SK-N-SH treated with all-trans-retinoic acid at 6 μM for 48 hours (cell line): ENCODE measurements at regions not wholly inside any gene's neighbourhood (a gene's known extent, or its start where the extent isn't known, plus 50 kb on each side); places are given as distances from the start of the nearest gene placed in this dataset.

Source experiments
- ATAC-seq: fragments of 200-7000 bp; cut with Tn5 transposase; 3 replicates; pipeline ENCODE4 v1.9.1; 2020; ENCODE audit warnings: mild to moderate bottlenecking, moderate library complexity
- ARNTL ChIP-seq: fragments of 450-650 bp; formaldehyde crosslinking; IDR thresholded peaks from 2 replicates; pipeline ENCODE4 v1.5.0; 2020; ENCODE audit warnings: low read depth, mild to moderate bottlenecking, moderate library complexity, borderline replicate concordance
- BACH2 ChIP-seq: fragments of 250-450 bp; sonication (Bioruptor Pico); IDR thresholded peaks from 2 replicates; pipeline ENCODE4 v1.9.0; 2021; ENCODE audit warnings: mild to moderate bottlenecking, borderline replicate concordance
- CREB5 ChIP-seq: fragments of 250-450 bp; sonication (Bioruptor Pico); IDR thresholded peaks from 2 replicates; pipeline ENCODE4 v1.5.1; 2020; ENCODE audit warnings: low read depth, mild to moderate bottlenecking, moderate library complexity
- CSDC2 ChIP-seq: fragments of 250-450 bp; sonication (Bioruptor Pico); IDR thresholded peaks from 2 replicates; pipeline ENCODE4 v1.5.0; 2020; ENCODE audit warnings: mild to moderate bottlenecking, moderate library complexity
- CSRNP3 ChIP-seq: fragments of 250-450 bp; sonication (Bioruptor Pico); IDR thresholded peaks from 2 replicates; pipeline ENCODE4 v1.5.1; 2021; ENCODE audit warnings: mild to moderate bottlenecking, moderate library complexity
- ESRRG ChIP-seq: fragments of 250-450 bp; sonication (Bioruptor Pico); IDR thresholded peaks from 2 replicates; pipeline ENCODE4 v1.6.1; 2021; ENCODE audit warnings: mild to moderate bottlenecking
- GLIS3 ChIP-seq: fragments of 250-450 bp; sonication (Bioruptor Pico); IDR thresholded peaks from 2 replicates; pipeline ENCODE4 v1.5.0; 2020; ENCODE audit warnings: mild to moderate bottlenecking, moderate library complexity
- OSR1 ChIP-seq: fragments of 250-450 bp; sonication (Bioruptor Pico); IDR thresholded peaks from 2 replicates; pipeline ENCODE4 v1.8.0; 2022; ENCODE audit warnings: moderate library complexity, mild to moderate bottlenecking, inconsistent platforms
- PATZ1 ChIP-seq: fragments of 250-450 bp; sonication (Bioruptor Pico); IDR thresholded peaks from 2 replicates; pipeline ENCODE4 v1.8.0; 2020; ENCODE audit warnings: mild to moderate bottlenecking, moderate library complexity, borderline replicate concordance
- POU6F1 ChIP-seq: fragments of 250-450 bp; sonication (Bioruptor Pico); IDR thresholded peaks from 2 replicates; pipeline ENCODE4 v1.8.0; 2021; ENCODE audit warnings: low read depth, mild to moderate bottlenecking, moderate library complexity, borderline replicate concordance
- PPARA ChIP-seq: fragments of 250-450 bp; sonication (Bioruptor Pico); IDR thresholded peaks from 2 replicates; pipeline ENCODE4 v1.5.0; 2020; ENCODE audit warnings: mild to moderate bottlenecking, borderline replicate concordance
- RARB ChIP-seq: fragments of 250-450 bp; sonication (Bioruptor Pico); IDR thresholded peaks from 2 replicates; pipeline ENCODE4 v1.8.0; 2021; ENCODE audit warnings: mild to moderate bottlenecking, moderate library complexity
- SNAI2 ChIP-seq: fragments of 250-450 bp; sonication (Bioruptor Pico); IDR thresholded peaks from 2 replicates; pipeline ENCODE4 v1.5.0; 2020; ENCODE audit warnings: mild to moderate bottlenecking, moderate library complexity
- TCF4 ChIP-seq: fragments of 250-450 bp; sonication (Bioruptor Pico); IDR thresholded peaks from 2 replicates; pipeline ENCODE4 v1.8.0; 2021; ENCODE audit warnings: mild to moderate bottlenecking, moderate library complexity, borderline replicate concordance
- TOX ChIP-seq: fragments of 250-450 bp; sonication (Bioruptor Pico); IDR thresholded peaks from 2 replicates; pipeline ENCODE4 v1.8.0; 2021; ENCODE audit warnings: mild to moderate bottlenecking, moderate library complexity, borderline replicate concordance
- TSHZ2 ChIP-seq: fragments of 250-450 bp; sonication (Bioruptor Pico); IDR thresholded peaks from 2 replicates; pipeline ENCODE4 v1.5.0; 2020; ENCODE audit warnings: mild to moderate bottlenecking, moderate library complexity
- ZC3H10 ChIP-seq: fragments of 250-450 bp; sonication (Bioruptor Pico); IDR thresholded peaks from 2 replicates; pipeline ENCODE4 v1.5.1; 2021; ENCODE audit warnings: mild to moderate bottlenecking, moderate library complexity
- ZFP3 ChIP-seq: fragments of 250-450 bp; sonication (Bioruptor Pico); IDR thresholded peaks from 2 replicates; pipeline ENCODE4 v1.5.0; 2020; ENCODE audit warnings: mild to moderate bottlenecking, moderate library complexity
- ZNF565 ChIP-seq: fragments of 450-650 bp; formaldehyde crosslinking; conservative IDR thresholded peaks from 2 replicates; pipeline ENCODE4 v1.5.0; 2020; ENCODE audit warnings: low read depth, mild to moderate bottlenecking, moderate library complexity
- ZNF70 ChIP-seq: fragments of 450-650 bp; formaldehyde crosslinking; IDR thresholded peaks from 2 replicates; pipeline ENCODE4 v1.5.0; 2020; ENCODE audit warnings: mild to moderate bottlenecking, moderate library complexity
- ZNF8 ChIP-seq: fragments of 450-650 bp; formaldehyde crosslinking; IDR thresholded peaks from 2 replicates; pipeline ENCODE4 v1.5.0; 2020; ENCODE audit warnings: mild to moderate bottlenecking, moderate library complexity

- TF ChIP-seq ARNTL (CRISPR knock-in tag) = no peak
- no peak for TF ChIP-seq ZC3H10
- ATAC-seq = no peak
These were observed 61.9 kb downstream of the CGGBP1 start for GRCh38 chr3:87996882-87997281.

- TF ChIP-seq TOX = no peak
- TF ChIP-seq CREB5 (CRISPR knock-in tag) = no peak
- no peak for TF ChIP-seq ESRRG (CRISPR knock-in tag)
- TF ChIP-seq TCF4 (CRISPR knock-in tag) = no peak
- no peak for TF ChIP-seq GLIS3 (CRISPR knock-in tag)
- no peak for TF ChIP-seq ZNF8
- no peak for TF ChIP-seq OSR1 (CRISPR knock-in tag)
- no peak for TF ChIP-seq RARB (CRISPR knock-in tag)
- ATAC-seq = no peak
These were observed 65.2 kb downstream of the CGGBP1 start for GRCh38 chr3:87993566-87993965.

- no peak for ATAC-seq
- TF ChIP-seq TCF4 (CRISPR knock-in tag) = no peak
- no peak for TF ChIP-seq OSR1 (CRISPR knock-in tag)
- no peak for TF ChIP-seq POU6F1 (CRISPR knock-in tag)
- no peak for TF ChIP-seq PPARA (CRISPR knock-in tag)
- TF ChIP-seq BACH2 (CRISPR knock-in tag) = no peak
- TF ChIP-seq ZC3H10 = no peak
- TF ChIP-seq ZFP3 (CRISPR knock-in tag) = no peak
- TF ChIP-seq ARNTL (CRISPR knock-in tag) = no peak
- no peak for TF ChIP-seq ZNF70 (CRISPR knock-in tag)
- no peak for TF ChIP-seq CSRNP3 (CRISPR knock-in tag)
- TF ChIP-seq SNAI2 = no peak
- no peak for TF ChIP-seq TSHZ2 (CRISPR knock-in tag)
- TF ChIP-seq RARB (CRISPR knock-in tag) = no peak
- no peak for TF ChIP-seq PATZ1
- TF ChIP-seq CREB5 (CRISPR knock-in tag) = no peak
- no peak for TF ChIP-seq ZNF565 (CRISPR knock-in tag)
- no peak for TF ChIP-seq GLIS3 (CRISPR knock-in tag)
- no peak for TF ChIP-seq ESRRG (CRISPR knock-in tag)
- no peak for TF ChIP-seq CSDC2 (CRISPR knock-in tag)
These were observed 70.9 kb downstream of the CGGBP1 start for GRCh38 chr3:87987952-87988351.
